K562 (cell line): ENCODE measurements at regions not wholly inside any gene's neighbourhood (a gene's known extent, or its start where the extent isn't known, plus 50 kb on each side); places are given as distances from the start of the nearest gene placed in this dataset.

Source experiments
- ATAC-seq: fragments of 200-7000 bp; cut with Tn5 transposase; 3 replicates; pipeline ENCODE4 v1.9.1; 2020; ENCODE audit warnings: moderate library complexity
- BruUV-seq: library from RNA; stranded (reverse); fragments of 400-500 nt; replicated peaks from 2 replicates; lab custom pipeline; 2021; lab: Mats Ljungman, UMichigan
- CTCF ChIA-PET: fragments of 300-600 bp; formaldehyde crosslinking; extraction: SDS; loops from one replicate; lab custom pipeline; 2021; ENCODE audit warnings: low intra/inter-chr PET ratio; lab: Yijun Ruan, JAX
- POLR2A ChIA-PET: fragments of 300-600, 350-650 bp; sonication (Branson Sonifier 250); formaldehyde crosslinking; extraction: SDS; loops from one replicate; lab custom pipeline; 2021; ENCODE audit warnings: antibody characterized with exemption, inconsistent platforms; lab: Yijun Ruan, JAX
- DNase-seq, 4 experiments: peaks; one replicate each; pipeline versions ENCODE4 v3.0.0 to v3.0.0-alpha.2; 2011 to 2018; ENCODE audit warnings: low spot score in 3 of 4, mixed read lengths in 3 of 4; ENCODE audit errors: extremely low read depth in 1 of 4
- FAIRE-seq: peaks from 2 replicates; lab custom pipeline; 2011; peaks lifted over from hg19 to GRCh38; lab: Jason Lieb, UNC
- H2AFZ ChIP-seq: 2 replicates; pipeline ENCODE4 v1.6.0; 2011; ENCODE audit warnings: low read depth, low read length, control low read depth, inconsistent platforms
- H3K27ac ChIP-seq: fragments of 200-600 bp; 3 replicates; pipeline ENCODE4 v1.8.0; 2011; ENCODE audit warnings: low read depth, mild to moderate bottlenecking, control low read depth, inconsistent platforms, low read length, moderate library complexity, mixed read lengths; ENCODE audit errors: extremely low read depth
- H3K27me3 ChIP-seq, 2 experiments: fragments of 300-600 bp in 1 of 2; 2 replicates in 1 of 2; 3 replicates in 1 of 2; pipeline versions ENCODE4 v1.6.0 to v1.8.0; 2011; ENCODE audit warnings: inconsistent platforms in 2 of 2, low read length in 2 of 2, mild to moderate bottlenecking in 1 of 2, mixed read lengths in 1 of 2, moderate library complexity in 1 of 2; ENCODE audit not compliant: control insufficient read depth in 2 of 2, insufficient read depth in 2 of 2
- H3K36me3 ChIP-seq: fragments of 300-600 bp; 3 replicates; pipeline ENCODE4 v1.8.0; 2011; ENCODE audit warnings: mild to moderate bottlenecking, low read length, inconsistent platforms; ENCODE audit not compliant: control insufficient read depth, insufficient read depth
- H3K4me1 ChIP-seq, 2 experiments: fragments of 200-600 bp in 1 of 2; replicated peaks in 1 of 2; 2 replicates in 1 of 2; 3 replicates in 1 of 2; pipeline versions ENCODE4 v1.5.1 to v1.8.0; 2011; ENCODE audit warnings: inconsistent platforms in 2 of 2, low read length in 2 of 2, mild to moderate bottlenecking in 1 of 2, mixed read lengths in 1 of 2, moderate library complexity in 1 of 2; ENCODE audit not compliant: control insufficient read depth in 2 of 2, insufficient read depth in 2 of 2
- H3K4me2 ChIP-seq: 2 replicates; pipeline ENCODE4 v1.6.1; 2011; ENCODE audit warnings: low read length, control low read depth, inconsistent platforms, mixed read lengths; ENCODE audit not compliant: insufficient read depth
- H3K4me3 ChIP-seq: fragments of 200-600 bp; sonication (generic), shearing (Covaris generic); 2 replicates; pipeline ENCODE4 v1.5.1; 2016; ENCODE audit warnings: control low read depth, inconsistent platforms
- H3K79me2 ChIP-seq: fragments of 200-600 bp; 3 replicates; pipeline ENCODE4 v1.8.0; 2011; ENCODE audit warnings: low read length, inconsistent platforms; ENCODE audit not compliant: control insufficient read depth, insufficient read depth
- H3K9ac ChIP-seq, 2 experiments: 2 replicates each; pipeline versions ENCODE4 v1.6.0 to v1.6.1; 2011; ENCODE audit warnings: low read depth in 2 of 2, low read length in 2 of 2, control low read depth in 1 of 2, inconsistent platforms in 1 of 2, mild to moderate bottlenecking in 1 of 2, mixed read lengths in 1 of 2; ENCODE audit not compliant: insufficient read depth in 1 of 2
- H3K9me1 ChIP-seq: one replicate; pipeline ENCODE4 v1.6.0; 2011; ENCODE audit warnings: inconsistent platforms, mild to moderate bottlenecking, low read length, moderate library complexity; ENCODE audit not compliant: control insufficient read depth, insufficient read depth
- H3K9me3 ChIP-seq: replicated peaks from 2 replicates; pipeline ENCODE4 v1.5.1; 2011; ENCODE audit warnings: low read depth, low read length, inconsistent platforms; ENCODE audit not compliant: control insufficient read depth, insufficient read depth
- H4K20me1 ChIP-seq: replicated peaks from 2 replicates; pipeline ENCODE4 v1.6.1; 2011; ENCODE audit warnings: low read length, inconsistent platforms, mixed read lengths; ENCODE audit not compliant: control insufficient read depth, insufficient read depth
- ETV6 ChIP-seq, 3 experiments: fragments of 150-350 bp in 1 of 3; sonication (generic) in 1 of 3; formaldehyde crosslinking in 1 of 3; IDR thresholded peaks; 2 replicates each; pipeline versions ENCODE4 v1.6.1 to v1.8.0; 2014 to 2022; ENCODE audit warnings: borderline replicate concordance in 2 of 3, low read depth in 2 of 3, antibody characterized with exemption in 1 of 3, low read length in 1 of 3, mild to moderate bottlenecking in 1 of 3, missing genetic modification reagents in 1 of 3
- FOSL1 ChIP-seq: fragments of 200-800 bp; sonication (Bioruptor generic); conservative IDR thresholded peaks from 2 replicates; pipeline ENCODE4 v1.6.1; 2016; ENCODE audit warnings: missing genetic modification characterization, missing compliant biosample characterization
- KDM4B ChIP-seq, 2 experiments: fragments of 450-650 bp in 1 of 2; sonication (generic) in 1 of 2; IDR thresholded peaks; 2 replicates each; pipeline ENCODE4 v1.6.1; 2016 to 2017; ENCODE audit warnings: borderline replicate concordance in 2 of 2, antibody characterized with exemption in 1 of 2, low read depth in 1 of 2, mild to moderate bottlenecking in 1 of 2
- KLF16 ChIP-seq: IDR thresholded peaks from 2 replicates; pipeline ENCODE4 v1.6.1; 2016; ENCODE audit warnings: antibody characterized with exemption
- PML ChIP-seq: IDR thresholded peaks from 2 replicates; pipeline ENCODE4 v1.6.1; 2012; ENCODE audit warnings: low read length, inconsistent platforms
- SOX6 ChIP-seq: fragments of 450-650 bp; IDR thresholded peaks from 2 replicates; pipeline ENCODE4 v1.6.1; 2014; ENCODE audit warnings: mild to moderate bottlenecking
- ZNF274 ChIP-seq: IDR thresholded peaks from 2 replicates; pipeline ENCODE4 v1.6.1; 2011; ENCODE audit warnings: low read depth, mild to moderate bottlenecking, low read length, moderate library complexity, borderline replicate concordance
- ZNF444 ChIP-seq: fragments of 250-450 bp; sonication (Bioruptor Pico); IDR thresholded peaks from 2 replicates; pipeline ENCODE4 v1.4.0; 2020; ENCODE audit warnings: mild to moderate bottlenecking, moderate library complexity
- ZZZ3 ChIP-seq: fragments of 450-650 bp; IDR thresholded peaks from 2 replicates; pipeline ENCODE4 v1.6.1; 2016; ENCODE audit warnings: antibody characterized with exemption, mild to moderate bottlenecking, moderate library complexity
- WGBS: fragments of 100-300 bp; shearing (Covaris generic); methylation state at CpG from one replicate; pipeline ENCODE4 v1.1.6; 2016; ENCODE audit warnings: low coverage, mixed read lengths; ENCODE audit not compliant: insufficient coverage; ENCODE audit errors: missing lambda C conversion rate; 5-methylcytosine and 5-hydroxymethylcytosine counted together
- in situ Hi-C: fragments of 300-500 bp; cut with MboI; formaldehyde crosslinking; loops from 4 replicates; pipeline ENCODE4 v1.15.0; 2018; ENCODE audit warnings: inconsistent platforms, mixed read lengths
- intact Hi-C: fragments of 100-400 bp; cut with micrococcal nuclease; formaldehyde crosslinking; loops from 2 replicates; pipeline ENCODE4 v1.14.2; 2022
- TF ChIP-seq, protein P1 (sequence below): sonication (generic); formaldehyde crosslinking; IDR thresholded peaks from 2 replicates; pipeline ENCODE4 v1.5.0; 2020; ENCODE audit warnings: missing genetic modification reagents
- TF ChIP-seq, protein P2 (sequence below): sonication (generic); formaldehyde crosslinking; IDR thresholded peaks from 2 replicates; pipeline ENCODE4 v1.9.0; 2022; ENCODE audit warnings: mild to moderate bottlenecking, missing genetic modification reagents
- TF ChIP-seq, protein P3 (sequence below): fragments of 250-450 bp; sonication (Bioruptor Pico); IDR thresholded peaks from 2 replicates; pipeline ENCODE4 v1.4.0; 2020; ENCODE audit warnings: borderline replicate concordance
- TF ChIP-seq, protein P4 (sequence below): fragments of 250-450 bp; sonication (Bioruptor Pico); IDR thresholded peaks from 2 replicates; pipeline ENCODE4 v1.8.0; 2021; ENCODE audit warnings: mild to moderate bottlenecking, moderate library complexity

DNA sequence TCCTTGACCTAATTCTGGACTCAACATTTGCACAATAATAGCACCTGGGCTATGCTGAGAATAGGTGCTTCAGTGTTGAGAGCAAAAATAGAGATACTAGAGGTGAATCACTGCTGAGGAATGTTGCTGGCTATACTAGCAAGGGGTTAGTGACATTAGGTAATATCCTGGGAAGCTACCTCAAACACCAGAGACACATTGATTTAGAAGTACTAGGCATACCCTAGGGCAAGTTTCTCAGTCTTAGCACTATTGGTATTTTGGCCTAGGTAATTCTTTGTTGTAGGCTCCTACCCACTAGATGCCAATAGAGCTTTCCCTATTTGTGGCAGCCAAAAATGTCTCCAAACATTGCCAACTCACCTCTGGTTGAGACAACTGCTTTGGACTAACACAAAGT, 484.0 kb upstream of the MBL2 start (continued):
- TF ChIP-seq PML (no peak), SOX6 (no peak), FOSL1 (no peak), ZZZ3 (no peak)
- TF ChIP-seq, protein P1, sequence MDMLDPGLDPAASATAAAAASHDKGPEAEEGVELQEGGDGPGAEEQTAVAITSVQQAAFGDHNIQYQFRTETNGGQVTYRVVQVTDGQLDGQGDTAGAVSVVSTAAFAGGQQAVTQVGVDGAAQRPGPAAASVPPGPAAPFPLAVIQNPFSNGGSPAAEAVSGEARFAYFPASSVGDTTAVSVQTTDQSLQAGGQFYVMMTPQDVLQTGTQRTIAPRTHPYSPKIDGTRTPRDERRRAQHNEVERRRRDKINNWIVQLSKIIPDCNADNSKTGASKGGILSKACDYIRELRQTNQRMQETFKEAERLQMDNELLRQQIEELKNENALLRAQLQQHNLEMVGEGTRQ (CRISPR knock-in tag): no peak
- TF ChIP-seq, protein P2, sequence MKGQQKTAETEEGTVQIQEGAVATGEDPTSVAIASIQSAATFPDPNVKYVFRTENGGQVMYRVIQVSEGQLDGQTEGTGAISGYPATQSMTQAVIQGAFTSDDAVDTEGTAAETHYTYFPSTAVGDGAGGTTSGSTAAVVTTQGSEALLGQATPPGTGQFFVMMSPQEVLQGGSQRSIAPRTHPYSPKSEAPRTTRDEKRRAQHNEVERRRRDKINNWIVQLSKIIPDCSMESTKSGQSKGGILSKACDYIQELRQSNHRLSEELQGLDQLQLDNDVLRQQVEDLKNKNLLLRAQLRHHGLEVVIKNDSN: no peak

DNA sequence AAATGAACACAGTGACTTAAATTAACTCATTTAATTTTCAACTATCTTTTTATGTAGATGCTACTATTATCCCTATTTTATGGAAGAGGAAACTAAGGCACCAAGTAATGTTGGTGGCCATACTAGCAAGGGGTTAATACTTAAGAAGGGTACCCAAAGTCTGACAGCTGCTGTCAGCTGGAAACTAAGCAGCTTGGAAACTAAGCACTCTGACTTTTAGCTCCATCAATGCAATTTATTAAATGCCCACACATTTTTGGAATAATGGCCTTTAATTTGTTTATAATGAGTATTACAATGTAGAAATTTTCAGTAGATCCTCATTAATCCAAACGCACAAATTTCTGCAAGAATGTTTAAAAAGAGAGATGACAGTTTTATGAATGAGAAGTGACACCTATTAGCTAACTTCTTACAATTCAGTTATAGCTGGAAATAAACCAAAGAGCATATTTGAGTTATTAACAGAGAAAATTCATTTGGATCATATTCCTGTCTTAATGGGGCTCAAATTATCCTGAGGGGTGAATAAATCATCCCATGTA, 483.1 kb upstream of the MBL2 start:
- CTCF ChIA-PET: no interaction called here
- Histone ChIP-seq H2AFZ (no peak overlapping the region), H4K20me1 (no peaks in the 10 kb centered on the region), H3K36me3 (no peaks in the 10 kb centered on the region), H3K9me1 (no peaks in the 10 kb centered on the region), H3K4me2 (no peak overlapping the region), H3K9ac (no peak overlapping the region)
- no peak for DNase-seq
- TF ChIP-seq, protein P3, sequence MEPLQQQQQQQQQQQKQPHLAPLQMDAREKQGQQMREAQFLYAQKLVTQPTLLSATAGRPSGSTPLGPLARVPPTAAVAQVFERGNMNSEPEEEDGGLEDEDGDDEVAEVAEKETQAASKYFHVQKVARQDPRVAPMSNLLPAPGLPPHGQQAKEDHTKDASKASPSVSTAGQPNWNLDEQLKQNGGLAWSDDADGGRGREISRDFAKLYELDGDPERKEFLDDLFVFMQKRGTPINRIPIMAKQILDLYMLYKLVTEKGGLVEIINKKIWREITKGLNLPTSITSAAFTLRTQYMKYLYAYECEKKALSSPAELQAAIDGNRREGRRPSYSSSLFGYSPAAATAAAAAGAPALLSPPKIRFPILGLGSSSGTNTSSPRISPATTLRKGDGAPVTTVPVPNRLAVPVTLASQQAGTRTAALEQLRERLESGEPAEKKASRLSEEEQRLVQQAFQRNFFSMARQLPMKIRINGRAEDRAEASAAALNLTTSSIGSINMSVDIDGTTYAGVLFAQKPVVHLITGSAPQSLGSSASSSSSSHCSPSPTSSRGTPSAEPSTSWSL (CRISPR knock-in tag): no peak
- TF ChIP-seq, protein P4, sequence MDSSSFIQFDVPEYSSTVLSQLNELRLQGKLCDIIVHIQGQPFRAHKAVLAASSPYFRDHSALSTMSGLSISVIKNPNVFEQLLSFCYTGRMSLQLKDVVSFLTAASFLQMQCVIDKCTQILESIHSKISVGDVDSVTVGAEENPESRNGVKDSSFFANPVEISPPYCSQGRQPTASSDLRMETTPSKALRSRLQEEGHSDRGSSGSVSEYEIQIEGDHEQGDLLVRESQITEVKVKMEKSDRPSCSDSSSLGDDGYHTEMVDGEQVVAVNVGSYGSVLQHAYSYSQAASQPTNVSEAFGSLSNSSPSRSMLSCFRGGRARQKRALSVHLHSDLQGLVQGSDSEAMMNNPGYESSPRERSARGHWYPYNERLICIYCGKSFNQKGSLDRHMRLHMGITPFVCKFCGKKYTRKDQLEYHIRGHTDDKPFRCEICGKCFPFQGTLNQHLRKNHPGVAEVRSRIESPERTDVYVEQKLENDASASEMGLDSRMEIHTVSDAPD (CRISPR knock-in tag): no peak
- TF ChIP-seq, protein P1 (CRISPR knock-in tag): no peak
- TF ChIP-seq ZNF444 (CRISPR knock-in tag) (no peak), ETV6 (IDR thresholded peaks at IDR 0.05; ENCODE audit: borderline replicate concordance in 1 of 2, low read depth in 2 of 2, low read length in 1 of 2) (no peak), ETV6 (CRISPR knock-in tag; IDR thresholded peaks at IDR 0.05; ENCODE audit: borderline replicate concordance) (no peak), ZNF274 (no peak), KLF16 (no peak), KDM4B (IDR thresholded peaks at IDR 0.05; ENCODE audit: borderline replicate concordance in 2 of 2, low read depth in 1 of 2) (no peak)
- TF ChIP-seq, all 486 proteins: peak for 0
- FAIRE-seq: no peak
- Histone ChIP-seq H3K27me3 (no peaks in the 10 kb centered on the region), H3K4me1 (no peaks in the 10 kb centered on the region), H3K79me2 (no peaks in the 10 kb centered on the region), H3K4me3 (no peak overlapping the region), H3K27ac (no peak overlapping the region), H3K9me3 (no peaks in the 10 kb centered on the region; the same call in 1 of the 2 replicates)
- POLR2A ChIA-PET: no interaction called here
- 0% methylated on average over 1 of the region's 1 CpG for WGBS
- ATAC-seq: no peak
- in situ Hi-C loops (no loop called here), intact Hi-C loops (no loop called here)
- BruUV-seq: no TSS peak
